Liver (tissue), 3 donors: ENCODE measurements at regions not wholly inside any gene's neighbourhood (a gene's known extent, or its start where the extent isn't known, plus 50 kb on each side); places are given as distances from the start of the nearest gene placed in this dataset.

Experiments
- CTCF ChIP-seq: fragments of 150-350 bp; IDR thresholded peaks from 2 replicates; pipeline ENCODE4 v1.5.1; 2017; ENCODE audit warnings: improper control_type of control experiment, low read depth, low read length; ENCODE audit not compliant: missing input control
- EGR1 ChIP-seq, 2 donors: IDR thresholded peaks; 2 replicates each; pipeline ENCODE4 v1.6.1; 2016 to 2018; ENCODE audit warnings: antibody characterized with exemption in 2 of 2, low read depth in 2 of 2
- FOXA1 ChIP-seq: IDR thresholded peaks from 2 replicates; pipeline ENCODE4 v1.6.1; 2016; ENCODE audit warnings: antibody characterized with exemption
- GABPA ChIP-seq, 2 donors: IDR thresholded peaks in 1 of 2; conservative IDR thresholded peaks in 1 of 2; 2 replicates each; pipeline ENCODE4 v1.6.1; 2016; ENCODE audit warnings: antibody characterized with exemption in 2 of 2, mild to moderate bottlenecking in 1 of 2, moderate library complexity in 1 of 2
- HNF4G ChIP-seq: IDR thresholded peaks from 2 replicates; pipeline ENCODE4 v1.6.1; 2016; ENCODE audit warnings: antibody characterized with exemption
- JUND ChIP-seq, 2 donors: IDR thresholded peaks; 2 replicates each; pipeline ENCODE4 v1.6.1; 2016; ENCODE audit warnings: antibody characterized with exemption in 2 of 2
- MAX ChIP-seq: IDR thresholded peaks from 2 replicates; pipeline ENCODE4 v1.6.1; 2016; ENCODE audit warnings: antibody characterized with exemption
- RAD21 ChIP-seq, 2 donors: IDR thresholded peaks; 2 replicates each; pipeline ENCODE4 v1.6.1; 2016; ENCODE audit warnings: antibody characterized with exemption in 2 of 2, mild to moderate bottlenecking in 2 of 2
- REST ChIP-seq: IDR thresholded peaks from 2 replicates; pipeline ENCODE4 v1.6.1; 2016; ENCODE audit warnings: antibody characterized with exemption, mild to moderate bottlenecking
- RXRA ChIP-seq, 2 donors: IDR thresholded peaks; 2 replicates each; pipeline ENCODE4 v1.6.1; 2017 to 2018; ENCODE audit warnings: antibody characterized with exemption in 2 of 2, mild to moderate bottlenecking in 1 of 2
- SP1 ChIP-seq: IDR thresholded peaks from 2 replicates; pipeline ENCODE4 v1.6.1; 2018; ENCODE audit warnings: antibody characterized with exemption, mild to moderate bottlenecking
- TAF1 ChIP-seq: conservative IDR thresholded peaks from 2 replicates; pipeline ENCODE4 v1.6.1; 2016; ENCODE audit warnings: antibody characterized with exemption, mild to moderate bottlenecking
- YY1 ChIP-seq: IDR thresholded peaks from 2 replicates; pipeline ENCODE4 v1.6.1; 2016; ENCODE audit warnings: antibody characterized with exemption, mild to moderate bottlenecking
- ZBTB33 ChIP-seq: IDR thresholded peaks from 2 replicates; pipeline ENCODE4 v1.6.1; 2016; ENCODE audit warnings: antibody characterized with exemption
- donor health status: healthy.
- donor health status: healthy.

GRCh38 chr4:19879330-19879729, 372.4 kb upstream of the SLIT2 start:
- TF ChIP-seq CTCF (no peak), EGR1 (IDR thresholded peaks at IDR 0.05; ENCODE audit: low read depth in 2 of 2) (no peak), SP1 (no peak), TAF1 (no peak), MAX (no peak), GABPA (IDR thresholded peaks at IDR 0.05 in 1 of 2, conservative IDR thresholded peaks at IDR 0.05 in 1 of 2) (no peak), REST (no peak), YY1 (no peak), FOXA1 (no peak), ZBTB33 (no peak), RAD21 (IDR thresholded peaks at IDR 0.05) (no peak), JUND (IDR thresholded peaks at IDR 0.05) (no peak), RXRA (IDR thresholded peaks at IDR 0.05) (no peak), HNF4G (no peak)
